ENCODE measurements at regions not wholly inside any gene's neighbourhood (a gene's known extent, or its start where the extent isn't known, plus 50 kb on each side); places are given as distances from the start of the nearest gene placed in this dataset.
"Not testable (repeated sequence)": the region's sequence is repeated elsewhere in the genome, so short reads cannot be mapped to it uniquely, and the experiment has no call there.

- no peak for DNase-seq
These were observed 255.2 kb upstream of the IRX1 start for GRCh38 chr5:3340471-3340870.

GRCh38 chr5:3339798-3340115, 255.9 kb upstream of the IRX1 start:
- no peak for DNase-seq

- DNase-seq = no peak
These were observed 256.4 kb upstream of the IRX1 start for GRCh38 chr5:3339092-3339797.

- no peak for DNase-seq
These were observed 257.7 kb upstream of the IRX1 start for GRCh38 chr5:3337812-3338541.

- no peak for DNase-seq
These were observed 259.0 kb upstream of the IRX1 start for GRCh38 chr5:3336666-3337065.

GRCh38 chr5:3335301-3335700, 260.3 kb upstream of the IRX1 start:
- DNase-seq = no peak

- DNase-seq = no peak
These were observed 261.8 kb upstream of the IRX1 start for GRCh38 chr5:3333836-3334235.

GRCh38 chr5:3333105-3333504, 262.5 kb upstream of the IRX1 start:
- no peak for DNase-seq

GRCh38 chr5:3331819-3332218, 263.8 kb upstream of the IRX1 start:
- DNase-seq = no peak

- DNase-seq = no peak
These were observed 265.2 kb upstream of the IRX1 start for GRCh38 chr5:3330442-3330841.

- no peak for DNase-seq
These were observed 266.2 kb upstream of the IRX1 start for GRCh38 chr5:3329427-3329826.

- no peak for DNase-seq
These were observed 268.8 kb upstream of the IRX1 start for GRCh38 chr5:3326841-3327232.

GRCh38 chr5:3325972-3326840, 269.4 kb upstream of the IRX1 start:
- no peak for DNase-seq

GRCh38 chr5:3325201-3325971, 270.2 kb upstream of the IRX1 start:
- no peak for DNase-seq

GRCh38 chr5:3324421-3325101, 271.1 kb upstream of the IRX1 start:
- DNase-seq = no peak

GRCh38 chr5:3323966-3324365, 271.7 kb upstream of the IRX1 start:
- not testable (repeated sequence) for DNase-seq

GRCh38 chr5:3323144-3323543, 272.5 kb upstream of the IRX1 start:
- no peak for DNase-seq

GRCh38 chr5:3322642-3323041, 273.0 kb upstream of the IRX1 start:
- DNase-seq = no peak

- DNase-seq = no peak
These were observed 273.7 kb upstream of the IRX1 start for GRCh38 chr5:3321923-3322322.

GRCh38 chr5:3321119-3321760, 274.4 kb upstream of the IRX1 start:
- no peak for DNase-seq

GRCh38 chr5:3320317-3320875, 275.2 kb upstream of the IRX1 start:
- DNase-seq = no peak

Measured in hippocampal formation (tissue), 2 donors.